Suprapubic skin (tissue), 3 donors: ENCODE measurements at regions not wholly inside any gene's neighbourhood (a gene's known extent, or its start where the extent isn't known, plus 50 kb on each side); places are given as distances from the start of the nearest gene placed in this dataset.

ENCODE experiments used
- CTCF ChIP-seq, 2 donors: fragments of 200-600 bp in 1 of 2; fragments of 450-650 bp in 1 of 2; sonication (generic) in 1 of 2; IDR thresholded peaks; one replicate each; pipeline ENCODE4 v1.5.1; 2016 to 2019; ENCODE audit warnings: antibody characterized with exemption in 2 of 2, mild to moderate bottlenecking in 1 of 2, moderate library complexity in 1 of 2
- EP300 ChIP-seq: sonication (generic); formaldehyde crosslinking; IDR thresholded peaks from one replicate; pipeline ENCODE4 v1.6.1; 2017; ENCODE audit warnings: antibody characterized with exemption
- POLR2A ChIP-seq, 2 donors: fragments of 450-650 bp; IDR thresholded peaks; one replicate each; pipeline ENCODE4 v1.6.1; 2017; ENCODE audit warnings: antibody characterized with exemption in 2 of 2, mild to moderate bottlenecking in 2 of 2, moderate library complexity in 2 of 2

DNA sequence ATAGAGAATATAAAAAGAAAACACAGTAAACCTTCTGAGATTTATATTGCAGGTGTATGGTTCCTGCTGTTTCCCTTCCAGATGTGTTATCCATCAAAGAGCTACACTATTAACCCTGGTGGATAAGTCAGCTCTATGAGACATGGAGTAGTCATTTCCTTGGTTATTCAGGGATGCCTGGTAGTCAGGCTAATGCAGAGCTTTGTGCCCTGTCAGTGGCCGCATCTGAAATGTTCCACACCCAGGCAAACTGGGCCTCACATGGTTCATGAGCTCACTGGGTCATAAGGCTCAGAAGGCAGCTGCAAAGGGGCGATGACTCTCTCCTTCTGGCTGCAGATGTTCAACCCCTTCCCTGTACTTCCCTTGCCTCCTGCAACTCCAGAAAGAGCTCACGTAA lies 473.6 kb downstream of the EPHA7 start:
- TF ChIP-seq CTCF (IDR thresholded peaks at IDR 0.05) (no peak), POLR2A (IDR thresholded peaks at IDR 0.05) (no peak), EP300 (no peak)
